ENCODE measurements at regions not wholly inside any gene's neighbourhood (a gene's known extent, or its start where the extent isn't known, plus 50 kb on each side); places are given as distances from the start of the nearest gene placed in this dataset.

- TF ChIP-seq CTCF (IDR thresholded peaks at IDR 0.05) = no peak
- TF ChIP-seq POLR2A (IDR thresholded peaks at IDR 0.05) = no peak
- TF ChIP-seq EP300 (IDR thresholded peaks at IDR 0.05) = no peak
- Histone ChIP-seq H3K27ac (no peak overlapping the region), H3K27me3 (no peaks in the 10 kb centered on the region), H3K36me3 (no peaks in the 10 kb centered on the region), H3K4me3 (no peak overlapping the region), H3K9me3 (no peaks in the 10 kb centered on the region), H3K4me1 (ENCODE audit: insufficient read depth) (no peaks in the 10 kb centered on the region)
- DNase-seq = no peak
- 77 to 88% (median 84%) methylated on average over 6 of the region's 6 CpGs for WGBS, 3 donors
- intact Hi-C loops (cut with DNase I) = no loop called here
Measured at GRCh38 chr11:134564472-134565200, 152.6 kb upstream of the B3GAT1 start.

GRCh38 chr11:134562941-134563471, 151.0 kb upstream of the B3GAT1 start:
- H3K9me3 ChIP-seq = no peaks in the 10 kb centered on the region
- DNase-seq = no peak
- no peaks in the 10 kb centered on the region for H3K36me3 ChIP-seq
- intact Hi-C loops (cut with DNase I) = no loop called here
- H3K4me1 ChIP-seq (ENCODE audit: insufficient read depth) = no peaks in the 10 kb centered on the region
- H3K4me3 ChIP-seq = no peak overlapping the region
- H3K27ac ChIP-seq = no peak overlapping the region
- H3K27me3 ChIP-seq = no peaks in the 10 kb centered on the region
- 76 to 85% (median 79%) methylated on average over 7 of the region's 7 CpGs for WGBS, 3 donors
- TF ChIP-seq EP300 (IDR thresholded peaks at IDR 0.05) (no peak), CTCF (IDR thresholded peaks at IDR 0.05) (no peak), POLR2A (IDR thresholded peaks at IDR 0.05) (no peak)

- 54 to 61% (median 56%) methylated on average over 4 of the region's 4 CpGs for WGBS, 3 donors
- H3K27me3 ChIP-seq = no peaks in the 10 kb centered on the region
- H3K9me3 ChIP-seq = no peaks in the 10 kb centered on the region
- intact Hi-C loops (cut with DNase I) = no loop called here
- TF ChIP-seq CTCF (IDR thresholded peaks at IDR 0.05) = no peak
- no peak for TF ChIP-seq EP300 (IDR thresholded peaks at IDR 0.05)
- TF ChIP-seq POLR2A (IDR thresholded peaks at IDR 0.05) = no peak
- no peak overlapping the region for H3K27ac ChIP-seq
- no peaks in the 10 kb centered on the region for H3K36me3 ChIP-seq
- no peaks in the 10 kb centered on the region for H3K4me1 ChIP-seq (ENCODE audit: insufficient read depth)
- no peak for DNase-seq
- H3K4me3 ChIP-seq = no peak overlapping the region
Measured at GRCh38 chr11:134562196-134562595, 150.2 kb upstream of the B3GAT1 start.

GRCh38 chr11:134561331-134561720, 149.3 kb upstream of the B3GAT1 start:
- Histone ChIP-seq H3K27me3 (no peaks in the 10 kb centered on the region), H3K27ac (no peak overlapping the region), H3K4me3 (no peak overlapping the region), H3K36me3 (no peaks in the 10 kb centered on the region), H3K4me1 (ENCODE audit: insufficient read depth) (no peaks in the 10 kb centered on the region), H3K9me3 (no peaks in the 10 kb centered on the region)
- intact Hi-C loops (cut with DNase I) = no loop called here
- 67 to 71% (median 69%) methylated on average over 8 of the region's 8 CpGs for WGBS, 3 donors
- no peak for DNase-seq
- TF ChIP-seq EP300 (IDR thresholded peaks at IDR 0.05) (no peak), POLR2A (IDR thresholded peaks at IDR 0.05) (no peak), CTCF (IDR thresholded peaks at IDR 0.05) (no peak)
